GM21619 (cell line): ENCODE measurements at regions not wholly inside any gene's neighbourhood (a gene's known extent, or its start where the extent isn't known, plus 50 kb on each side); places are given as distances from the start of the nearest gene placed in this dataset.

Experiments
- ATAC-seq: cut with Tn5 transposase; IDR thresholded peaks from one replicate; pipeline ENCODE4 v1.9.1; 2021; ENCODE audit not compliant: unreplicated experiment

DNA sequence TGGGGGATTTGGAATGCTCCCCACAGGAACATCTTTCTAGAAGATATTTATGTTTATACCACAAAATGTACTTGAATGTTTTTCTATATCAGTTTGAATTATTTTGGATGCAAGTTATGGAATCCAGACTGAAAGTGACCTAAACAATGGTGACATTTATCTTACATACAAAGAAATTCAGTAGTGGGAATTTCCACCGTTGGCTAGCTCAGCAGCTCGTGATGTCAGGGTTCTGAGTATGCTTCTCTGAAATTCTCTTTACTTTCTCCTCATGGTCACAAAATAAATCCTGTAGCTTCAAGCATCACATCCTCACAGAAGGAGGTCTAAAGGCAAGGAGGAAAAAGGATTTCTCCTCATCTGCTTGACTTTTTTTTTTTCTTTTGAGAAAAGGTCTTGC lies 105.3 kb downstream of the AKAIN1 start:
- ATAC-seq: no peak

- no peak for ATAC-seq
These were observed 121.8 kb downstream of the AKAIN1 start for GRCh38 chr18:5075297-5075696.

GRCh38 chr18:5073026-5073944 lies 123.8 kb downstream of the AKAIN1 start:
- ATAC-seq: peak; percentile 54

- no peak for ATAC-seq
These were observed 128.2 kb downstream of the AKAIN1 start for GRCh38 chr18:5068851-5069250.

GRCh38 chr18:5066380-5066977 lies 130.6 kb downstream of the AKAIN1 start:
- no peak for ATAC-seq

GRCh38 chr18:5065615-5066014 lies 131.4 kb downstream of the AKAIN1 start:
- no peak for ATAC-seq

- ATAC-seq: no peak
These were observed 132.2 kb downstream of the AKAIN1 start for GRCh38 chr18:5064841-5065370.

DNA sequence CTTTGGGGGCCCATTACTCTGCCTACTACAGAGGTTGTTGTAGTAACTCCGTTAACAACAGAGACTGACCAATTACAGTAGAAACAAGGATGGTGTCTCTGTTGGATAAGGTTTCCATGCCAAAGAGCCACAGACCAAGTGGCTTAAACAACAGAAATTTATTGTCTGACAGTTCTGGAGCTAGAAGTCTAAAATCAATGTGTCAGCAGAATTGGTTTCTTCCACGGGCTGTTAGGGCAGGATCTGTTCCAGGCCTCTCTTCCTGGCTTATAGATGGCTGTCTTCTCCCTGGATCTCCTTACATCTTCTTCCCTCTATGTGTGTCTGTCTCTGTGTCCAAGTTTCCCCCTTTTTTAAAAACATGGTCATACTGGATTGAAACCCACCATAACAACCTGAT lies 135.3 kb downstream of the AKAIN1 start:
- no peak for ATAC-seq

GRCh38 chr18:5060543-5060942 lies 136.5 kb downstream of the AKAIN1 start:
- ATAC-seq: no peak

DNA sequence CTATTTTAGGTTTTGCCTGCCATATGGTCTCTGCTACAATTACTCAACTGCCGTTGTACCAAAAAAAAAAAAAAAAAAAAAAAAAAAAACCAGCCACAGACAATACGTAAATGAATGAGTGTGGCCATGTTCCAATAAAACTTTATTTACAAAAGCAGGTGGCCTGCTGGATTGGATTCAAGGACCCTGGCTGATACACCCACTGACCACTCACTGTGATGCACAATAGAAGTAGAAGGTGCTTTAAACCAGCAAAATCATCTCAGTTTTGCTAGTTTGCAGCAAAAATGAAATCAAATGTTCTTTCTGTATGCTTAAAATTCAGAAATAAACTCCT lies 137.4 kb downstream of the AKAIN1 start:
- ATAC-seq: no peak

DNA sequence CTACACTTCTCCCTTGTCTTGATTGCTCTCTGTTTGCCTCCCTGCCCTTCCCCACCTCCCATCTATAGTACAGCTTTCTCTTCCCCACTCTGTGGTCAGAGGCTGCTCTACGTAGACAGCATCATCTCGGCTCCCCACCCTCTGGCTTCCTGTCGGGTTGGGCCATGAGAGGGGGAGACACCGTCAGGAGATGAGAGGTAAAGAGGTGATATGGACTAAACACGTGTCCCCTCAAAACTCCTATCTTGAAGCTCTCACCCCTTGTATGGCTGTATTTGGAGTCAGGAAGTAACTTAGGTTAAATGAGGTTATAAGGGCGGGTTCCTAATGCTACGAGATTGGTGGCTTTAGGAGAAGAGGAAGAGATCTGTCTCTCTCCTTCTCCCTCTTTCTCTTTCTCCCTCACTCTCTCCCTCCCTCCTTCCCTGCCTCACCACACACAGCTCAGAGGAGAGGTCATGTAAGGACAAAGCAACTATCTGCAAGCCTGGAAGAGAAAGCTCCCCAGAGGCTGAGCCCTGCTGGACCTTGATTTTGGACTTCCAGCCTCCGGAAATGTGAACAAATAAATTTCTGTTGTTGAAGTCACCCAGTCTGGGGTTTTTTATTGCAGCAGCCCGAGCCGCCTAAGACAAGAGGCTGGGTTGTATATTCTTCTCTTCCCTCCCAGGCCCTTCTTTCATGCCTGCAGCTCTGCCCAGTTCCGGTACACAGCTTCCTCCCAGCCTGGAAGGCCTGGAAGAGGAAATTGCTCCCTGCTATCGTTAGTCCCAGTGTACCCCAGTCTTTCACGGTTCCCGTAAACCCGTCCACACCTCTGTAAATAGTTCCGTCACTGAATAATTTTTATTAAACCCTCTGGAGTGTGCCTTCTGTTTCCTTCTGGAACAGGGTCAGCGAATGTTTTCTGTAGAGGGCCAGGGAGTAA lies 138.0 kb downstream of the AKAIN1 start:
- no peak for ATAC-seq

- ATAC-seq: peak; percentile 76
These were observed 139.4 kb downstream of the AKAIN1 start for GRCh38 chr18:5057386-5058348.

DNA sequence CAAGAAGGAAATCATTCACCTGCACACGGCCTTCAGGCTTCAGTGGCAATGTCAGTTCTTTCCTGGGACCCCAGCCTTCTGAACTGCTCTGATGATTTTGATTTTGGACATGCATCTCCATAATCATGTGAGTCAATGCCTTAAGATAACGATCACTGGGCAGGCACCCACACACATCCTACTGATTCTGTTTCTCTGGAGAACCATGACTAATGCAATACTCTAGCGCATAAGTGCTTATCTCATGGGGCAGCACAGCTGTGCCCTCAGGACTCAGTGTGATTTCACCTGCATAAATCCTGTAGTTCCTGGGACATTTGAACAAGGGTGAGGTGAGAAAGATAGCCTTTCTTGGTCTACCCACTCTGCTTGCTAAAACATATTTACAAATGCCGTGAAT lies 144.6 kb downstream of the AKAIN1 start:
- ATAC-seq: no peak

- no peak for ATAC-seq
These were observed 145.8 kb downstream of the AKAIN1 start for GRCh38 chr18:5051207-5051606.

- no peak for ATAC-seq
These were observed 147.9 kb downstream of the AKAIN1 start for GRCh38 chr18:5049124-5049523.

DNA sequence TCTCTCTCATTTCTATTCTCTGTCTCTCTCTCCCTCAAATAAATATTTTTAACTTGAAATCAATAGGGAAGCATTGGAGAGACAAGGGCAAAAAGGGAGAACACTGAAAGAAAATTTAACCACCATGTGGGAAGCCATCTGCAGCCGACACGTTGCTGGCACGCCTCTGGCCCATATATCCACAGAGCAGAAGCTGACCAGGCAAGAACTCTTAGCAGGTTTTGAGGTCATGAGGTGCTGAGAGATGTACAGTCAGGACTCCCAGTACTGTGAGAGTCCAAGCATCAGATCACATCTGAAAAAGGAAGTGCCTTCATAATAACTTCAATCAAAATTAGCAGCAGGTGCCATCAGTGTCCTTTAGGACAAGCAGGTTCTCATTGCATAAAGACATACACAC lies 156.6 kb downstream of the AKAIN1 start:
- no peak for ATAC-seq

GRCh38 chr18:5036523-5036922 lies 160.5 kb downstream of the AKAIN1 start:
- no peak for ATAC-seq

GRCh38 chr18:5031216-5031615 lies 165.8 kb downstream of the AKAIN1 start:
- ATAC-seq: no peak

GRCh38 chr18:5030636-5031035 lies 166.4 kb downstream of the AKAIN1 start:
- ATAC-seq: no peak

GRCh38 chr18:5029592-5029991 lies 167.5 kb downstream of the AKAIN1 start:
- no peak for ATAC-seq
